Uterus (tissue), 3 donors: ENCODE measurements at regions not wholly inside any gene's neighbourhood (a gene's known extent, or its start where the extent isn't known, plus 50 kb on each side); places are given as distances from the start of the nearest gene placed in this dataset.

Experiments used
- DNase-seq, 2 donors: peaks; one replicate each; pipeline ENCODE4 v3.0.0-alpha.2; 2019 to 2020
- H3K27ac ChIP-seq, 2 donors: fragments of 200-600 bp; sonication (generic); 1 replicate in 1 of 2; 2 replicates in 1 of 2; pipeline ENCODE4 v1.5.1; 2016 to 2018
- H3K27me3 ChIP-seq, 2 donors: fragments of 200-600 bp; sonication (generic); one replicate each; pipeline ENCODE4 v1.5.1; 2018 to 2019; ENCODE audit warnings: control low read depth in 1 of 2
- H3K36me3 ChIP-seq, 2 donors: fragments of 200-600 bp; sonication (generic); one replicate each; pipeline ENCODE4 v1.5.1; 2019; ENCODE audit warnings: control low read depth in 1 of 2
- H3K4me1 ChIP-seq, 2 donors: fragments of 200-600 bp; sonication (generic); one replicate each; pipeline ENCODE4 v1.5.1; 2018 to 2019; ENCODE audit warnings: control low read depth in 1 of 2
- H3K4me3 ChIP-seq, 2 donors: fragments of 200-600 bp; sonication (generic); 1 replicate in 1 of 2; 2 replicates in 1 of 2; pipeline ENCODE4 v1.5.1; 2018 to 2019; ENCODE audit warnings: mild to moderate bottlenecking in 1 of 2
- H3K9me3 ChIP-seq, 2 donors: fragments of 200-600 bp; sonication (generic); one replicate each; pipeline ENCODE4 v1.5.1; 2019; ENCODE audit warnings: control low read depth in 1 of 2
- POLR2A ChIP-seq, 2 donors: fragments of 450-650 bp; IDR thresholded peaks; one replicate each; pipeline ENCODE4 v1.6.1; 2016; ENCODE audit warnings: antibody characterized with exemption in 2 of 2, mild to moderate bottlenecking in 1 of 2, moderate library complexity in 1 of 2
- intact Hi-C: fragments of 100-400 bp; cut with DNase I; formaldehyde crosslinking; loops from one replicate; pipeline ENCODE4 v1.15.1; 2023; ENCODE audit warnings: low total_unique reads
- TF ChIP-seq, protein P1 (sequence below), 4 experiments: fragments of 200-600 bp in 2 of 4; fragments of 450-650 bp in 2 of 4; sonication (generic) in 2 of 4; IDR thresholded peaks; one replicate each; pipeline ENCODE4 v1.5.1; 2016 to 2019; ENCODE audit warnings: antibody characterized with exemption in 4 of 4, mild to moderate bottlenecking in 2 of 4, moderate library complexity in 1 of 4
- donor health status: DM: yes; HTN: yes; CAD: no.

DNA sequence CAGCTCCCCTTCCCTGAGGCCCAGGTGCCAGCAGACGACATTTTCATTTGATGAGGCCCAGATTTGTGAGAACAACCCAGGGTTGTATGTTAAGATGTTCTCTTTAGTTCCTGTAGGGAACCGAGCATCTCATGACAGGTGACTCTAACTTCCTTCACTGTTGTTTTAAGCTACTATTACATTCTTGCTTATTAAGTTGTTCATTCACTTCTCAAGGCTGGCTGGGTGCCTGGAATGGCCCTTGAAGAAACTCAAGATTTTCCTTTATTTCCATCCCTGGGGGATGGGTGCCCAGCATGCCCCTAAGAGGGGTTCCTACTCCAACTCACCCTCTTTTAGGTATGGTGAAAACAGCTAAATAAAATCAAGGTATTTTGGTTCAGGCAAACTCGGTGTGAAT, 111.5 kb upstream of the SYNDIG1 start:
- Histone ChIP-seq H3K27me3 (no peaks in the 10 kb centered on the region), H3K36me3 (no peaks in the 10 kb centered on the region), H3K4me1 (peaks cover 0 to 5% of the 10 kb centered on the region in 2 donors), H3K9me3 (no peaks in the 10 kb centered on the region), H3K4me3 (no peak overlapping the region), H3K27ac (no peak overlapping the region)
- TF ChIP-seq, protein P1, sequence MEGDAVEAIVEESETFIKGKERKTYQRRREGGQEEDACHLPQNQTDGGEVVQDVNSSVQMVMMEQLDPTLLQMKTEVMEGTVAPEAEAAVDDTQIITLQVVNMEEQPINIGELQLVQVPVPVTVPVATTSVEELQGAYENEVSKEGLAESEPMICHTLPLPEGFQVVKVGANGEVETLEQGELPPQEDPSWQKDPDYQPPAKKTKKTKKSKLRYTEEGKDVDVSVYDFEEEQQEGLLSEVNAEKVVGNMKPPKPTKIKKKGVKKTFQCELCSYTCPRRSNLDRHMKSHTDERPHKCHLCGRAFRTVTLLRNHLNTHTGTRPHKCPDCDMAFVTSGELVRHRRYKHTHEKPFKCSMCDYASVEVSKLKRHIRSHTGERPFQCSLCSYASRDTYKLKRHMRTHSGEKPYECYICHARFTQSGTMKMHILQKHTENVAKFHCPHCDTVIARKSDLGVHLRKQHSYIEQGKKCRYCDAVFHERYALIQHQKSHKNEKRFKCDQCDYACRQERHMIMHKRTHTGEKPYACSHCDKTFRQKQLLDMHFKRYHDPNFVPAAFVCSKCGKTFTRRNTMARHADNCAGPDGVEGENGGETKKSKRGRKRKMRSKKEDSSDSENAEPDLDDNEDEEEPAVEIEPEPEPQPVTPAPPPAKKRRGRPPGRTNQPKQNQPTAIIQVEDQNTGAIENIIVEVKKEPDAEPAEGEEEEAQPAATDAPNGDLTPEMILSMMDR (IDR thresholded peaks at IDR 0.05), result no peak
- TF ChIP-seq POLR2A (IDR thresholded peaks at IDR 0.05), result no peak
- DNase-seq, result no peak
- intact Hi-C loops, result no loop called here

DNA sequence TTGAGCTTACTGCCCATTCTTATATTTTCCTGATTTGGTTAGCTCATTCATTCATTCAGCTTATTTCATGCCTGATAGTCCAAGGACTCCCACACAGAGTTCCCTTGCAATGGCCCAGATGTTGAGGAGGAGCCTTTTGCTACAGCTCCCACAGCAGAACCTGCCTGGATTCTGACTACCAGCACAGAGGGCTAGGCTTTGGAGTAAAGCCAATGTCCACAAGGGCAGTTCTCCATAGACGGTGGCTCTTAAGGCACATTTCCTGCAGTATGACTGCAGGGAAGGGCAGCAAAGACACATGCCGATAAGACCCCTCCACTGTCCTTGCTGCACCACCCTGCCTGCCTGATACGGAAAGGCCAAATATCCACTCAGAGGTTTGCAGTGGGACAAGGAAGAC, 112.3 kb upstream of the SYNDIG1 start:
- Histone ChIP-seq H3K4me3 (no peak overlapping the region), H3K27me3 (no peaks in the 10 kb centered on the region), H3K4me1 (peaks cover 0 to 5% of the 10 kb centered on the region in 2 donors), H3K9me3 (no peaks in the 10 kb centered on the region), H3K27ac (no peak overlapping the region), H3K36me3 (no peaks in the 10 kb centered on the region)
- intact Hi-C loops, result no loop called here
- no peak for DNase-seq
- TF ChIP-seq, protein P1 (IDR thresholded peaks at IDR 0.05), result no peak
- no peak for TF ChIP-seq POLR2A (IDR thresholded peaks at IDR 0.05)

DNA sequence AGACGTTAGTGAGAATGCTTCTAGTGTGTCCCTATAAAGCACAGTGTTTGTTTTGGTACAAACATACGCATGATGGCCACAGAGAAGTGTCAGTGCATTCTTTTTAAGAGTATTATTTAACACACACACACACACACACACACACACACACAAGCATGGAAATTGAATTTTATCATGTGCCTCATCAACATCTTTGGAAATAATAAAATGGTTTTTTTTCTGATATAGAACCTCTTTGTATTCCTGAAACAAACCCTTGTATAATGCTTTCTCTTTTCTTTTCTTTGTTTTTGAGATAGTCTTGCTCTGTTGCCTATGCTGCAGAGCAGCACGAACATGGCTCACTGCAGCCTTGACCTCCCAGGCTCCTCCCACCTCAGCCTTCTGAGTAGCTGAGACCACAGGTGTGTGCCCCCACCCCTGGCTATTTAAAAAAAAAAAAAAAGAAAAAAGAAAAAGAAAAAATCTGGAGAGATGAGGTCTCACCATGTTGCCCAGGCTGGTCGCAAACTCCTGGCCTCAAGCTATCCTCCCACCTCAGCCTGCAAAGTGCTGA, 116.2 kb upstream of the SYNDIG1 start:
- no peaks in the 10 kb centered on the region for H3K9me3 ChIP-seq
- DNase-seq, result no peak
- intact Hi-C loops, result no loop called here
- no peaks in the 10 kb centered on the region for H3K27me3 ChIP-seq
- no peak overlapping the region for H3K27ac ChIP-seq
- no peak overlapping the region for H3K4me3 ChIP-seq
- peaks cover 0 to 5% of the 10 kb centered on the region in 2 donors for H3K4me1 ChIP-seq
- no peak for TF ChIP-seq POLR2A (IDR thresholded peaks at IDR 0.05)
- TF ChIP-seq, protein P1 (IDR thresholded peaks at IDR 0.05), result no peak
- H3K36me3 ChIP-seq, result no peaks in the 10 kb centered on the region

DNA sequence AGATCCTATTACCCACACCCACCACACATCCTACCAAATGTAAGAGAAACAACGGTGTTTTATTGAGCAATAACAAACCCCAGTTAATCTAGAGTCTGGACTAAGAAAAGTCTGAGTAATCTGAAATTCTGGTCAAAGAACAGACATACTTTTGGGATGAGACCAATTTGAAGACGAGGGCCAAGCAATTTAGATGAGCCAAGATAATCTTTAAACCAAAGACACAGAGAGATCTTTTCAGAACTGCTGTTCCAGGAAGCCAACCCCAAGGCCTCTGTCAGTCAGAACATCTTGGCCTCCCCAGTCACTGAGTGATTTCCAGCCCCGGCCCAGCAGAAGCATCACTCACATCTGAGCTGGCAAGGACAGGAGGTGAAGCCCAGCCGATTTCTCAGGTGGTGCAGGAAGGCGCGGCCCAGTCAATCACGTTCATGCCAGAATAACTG, 118.5 kb upstream of the SYNDIG1 start:
- Histone ChIP-seq H3K9me3 (no peaks in the 10 kb centered on the region), H3K27me3 (no peaks in the 10 kb centered on the region), H3K27ac (no peak overlapping the region), H3K4me3 (no peak overlapping the region), H3K4me1 (peaks cover 0 to 5% of the 10 kb centered on the region in 2 donors), H3K36me3 (no peaks in the 10 kb centered on the region)
- TF ChIP-seq, protein P1 (IDR thresholded peaks at IDR 0.05), result no peak
- TF ChIP-seq POLR2A (IDR thresholded peaks at IDR 0.05), result no peak
- DNase-seq, result no peak
- intact Hi-C loops, result no loop called here

DNA sequence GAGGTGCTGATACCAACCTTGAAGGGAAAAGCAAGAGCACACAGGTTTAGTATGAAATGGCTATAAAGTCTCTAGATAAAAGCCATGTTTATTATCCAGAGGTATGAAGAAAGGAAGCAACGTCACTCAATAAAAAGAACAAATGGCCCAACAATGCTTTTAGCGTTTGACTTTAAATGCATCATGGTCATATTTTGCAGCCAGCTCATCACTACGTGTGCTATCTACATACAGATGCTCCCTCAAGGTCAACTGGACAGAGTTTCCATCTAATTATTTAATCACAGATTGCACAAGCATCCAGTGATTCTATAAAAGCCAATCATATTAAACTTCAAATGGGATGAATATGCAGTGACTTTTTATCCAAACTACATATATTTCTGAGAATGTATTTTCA, 127.6 kb upstream of the SYNDIG1 start:
- TF ChIP-seq POLR2A (IDR thresholded peaks at IDR 0.05), result no peak
- TF ChIP-seq, protein P1 (IDR thresholded peaks at IDR 0.05), result no peak
- no peak overlapping the region for H3K27ac ChIP-seq
- intact Hi-C loops, result no loop called here
- H3K27me3 ChIP-seq, result no peaks in the 10 kb centered on the region
- H3K9me3 ChIP-seq, result no peaks in the 10 kb centered on the region
- DNase-seq, result no peak
- H3K36me3 ChIP-seq, result no peaks in the 10 kb centered on the region
- no peaks in the 10 kb centered on the region for H3K4me1 ChIP-seq
- H3K4me3 ChIP-seq, result no peak overlapping the region
